ENCODE measurements at regions not wholly inside any gene's neighbourhood (a gene's known extent, or its start where the extent isn't known, plus 50 kb on each side); places are given as distances from the start of the nearest gene placed in this dataset.

DNA sequence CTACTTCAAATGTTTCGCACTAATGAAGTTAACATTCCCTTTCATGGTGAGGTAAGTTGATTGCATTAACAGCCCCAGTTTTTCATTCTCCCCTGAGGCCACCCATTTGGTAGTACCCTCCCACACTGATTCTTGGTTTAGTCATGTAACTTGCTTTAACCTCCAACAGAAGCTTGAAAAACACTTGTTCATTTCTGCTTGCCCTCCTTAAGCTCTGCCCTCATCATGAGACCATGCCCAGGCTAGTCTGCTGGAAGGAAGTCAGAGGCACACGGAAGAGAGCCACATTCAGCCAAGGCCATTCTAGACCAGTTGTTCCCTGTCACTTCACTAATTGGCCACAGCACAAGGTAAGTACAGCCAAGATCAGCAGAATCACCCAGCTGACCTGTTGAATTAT, 50.7 kb upstream of the CD44 start:
- TF ChIP-seq, protein P1, sequence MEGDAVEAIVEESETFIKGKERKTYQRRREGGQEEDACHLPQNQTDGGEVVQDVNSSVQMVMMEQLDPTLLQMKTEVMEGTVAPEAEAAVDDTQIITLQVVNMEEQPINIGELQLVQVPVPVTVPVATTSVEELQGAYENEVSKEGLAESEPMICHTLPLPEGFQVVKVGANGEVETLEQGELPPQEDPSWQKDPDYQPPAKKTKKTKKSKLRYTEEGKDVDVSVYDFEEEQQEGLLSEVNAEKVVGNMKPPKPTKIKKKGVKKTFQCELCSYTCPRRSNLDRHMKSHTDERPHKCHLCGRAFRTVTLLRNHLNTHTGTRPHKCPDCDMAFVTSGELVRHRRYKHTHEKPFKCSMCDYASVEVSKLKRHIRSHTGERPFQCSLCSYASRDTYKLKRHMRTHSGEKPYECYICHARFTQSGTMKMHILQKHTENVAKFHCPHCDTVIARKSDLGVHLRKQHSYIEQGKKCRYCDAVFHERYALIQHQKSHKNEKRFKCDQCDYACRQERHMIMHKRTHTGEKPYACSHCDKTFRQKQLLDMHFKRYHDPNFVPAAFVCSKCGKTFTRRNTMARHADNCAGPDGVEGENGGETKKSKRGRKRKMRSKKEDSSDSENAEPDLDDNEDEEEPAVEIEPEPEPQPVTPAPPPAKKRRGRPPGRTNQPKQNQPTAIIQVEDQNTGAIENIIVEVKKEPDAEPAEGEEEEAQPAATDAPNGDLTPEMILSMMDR (conservative IDR thresholded peaks at IDR 0.05; ENCODE audit: low read depth, low read length), result no peak
- no peak for TF ChIP-seq EZH2 (IDR thresholded peaks at IDR 0.05; ENCODE audit: borderline replicate concordance, low read depth, low read length, poor library complexity, severe bottlenecking)
- Histone ChIP-seq H3K27me3 (replicated peaks; ENCODE audit: insufficient read depth, low read depth, low read length, poor library complexity) (no peaks in the 10 kb centered on the region), H3K9me3 (ENCODE audit: low read depth, low read length, poor library complexity, severe bottlenecking) (no peaks in the 10 kb centered on the region), H3K4me3 (ENCODE audit: low read depth, low read length, poor library complexity, severe bottlenecking) (no peak overlapping the region), H3K36me3 (ENCODE audit: insufficient read depth, low read length, poor library complexity, severe bottlenecking) (no peaks in the 10 kb centered on the region), H3K4me1 (ENCODE audit: insufficient read depth, low read length, poor library complexity, severe bottlenecking) (no peaks in the 10 kb centered on the region), H3K27ac (ENCODE audit: low read depth, low read length, poor library complexity, severe bottlenecking) (no peak overlapping the region)
- no peak for DNase-seq (ENCODE audit: low spot score)
- intact Hi-C loops (cut with micrococcal nuclease; ENCODE audit: unreplicated experiment), result no loop called here
- BruUV-seq (replicated peaks), result no TSS peak
- POLR2A ChIA-PET (ENCODE audit: low non-redundant PET), result no interaction called here
- CTCF ChIA-PET, result no interaction called here

DNA sequence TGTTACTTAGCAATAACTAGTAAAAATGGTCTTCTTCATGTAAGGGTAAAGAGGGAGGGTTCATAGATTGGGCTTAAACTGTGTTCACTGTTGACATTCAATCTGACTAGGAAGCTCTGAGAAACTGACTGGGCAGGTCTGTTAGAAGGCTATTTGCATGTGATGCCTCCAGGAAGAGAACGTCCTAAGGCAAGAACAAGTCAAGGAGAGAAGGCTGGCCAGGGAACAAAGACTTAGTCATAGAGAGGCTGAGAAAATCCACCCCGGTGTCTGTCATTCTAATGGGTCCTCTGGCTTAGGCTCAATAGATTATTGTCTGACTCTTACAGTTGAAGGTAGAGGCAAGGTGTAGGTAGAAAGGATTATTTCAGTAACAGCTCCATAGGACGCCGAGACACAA, 50.3 kb upstream of the CD44 start:
- TF ChIP-seq, protein P1 (conservative IDR thresholded peaks at IDR 0.05; ENCODE audit: low read depth, low read length), result no peak
- no peak for TF ChIP-seq EZH2 (IDR thresholded peaks at IDR 0.05; ENCODE audit: borderline replicate concordance, low read depth, low read length, poor library complexity, severe bottlenecking)
- ChIA-PET POLR2A (ENCODE audit: low non-redundant PET) (no interaction called here), CTCF (no interaction called here)
- no peaks in the 10 kb centered on the region for H3K27me3 ChIP-seq (replicated peaks; ENCODE audit: insufficient read depth, low read depth, low read length, poor library complexity)
- BruUV-seq (replicated peaks), result no TSS peak
- no peaks in the 10 kb centered on the region for H3K36me3 ChIP-seq (ENCODE audit: insufficient read depth, low read length, poor library complexity, severe bottlenecking)
- no peak for DNase-seq (ENCODE audit: low spot score)
- no peak overlapping the region for H3K27ac ChIP-seq (ENCODE audit: low read depth, low read length, poor library complexity, severe bottlenecking)
- no peaks in the 10 kb centered on the region for H3K4me1 ChIP-seq (ENCODE audit: insufficient read depth, low read length, poor library complexity, severe bottlenecking)
- intact Hi-C loops (cut with micrococcal nuclease; ENCODE audit: unreplicated experiment), result no loop called here
- no peak overlapping the region for H3K4me3 ChIP-seq (ENCODE audit: low read depth, low read length, poor library complexity, severe bottlenecking)
- H3K9me3 ChIP-seq (ENCODE audit: low read depth, low read length, poor library complexity, severe bottlenecking), result no peaks in the 10 kb centered on the region

Data from A673 (cell line).